ENCODE measurements at regions not wholly inside any gene's neighbourhood (a gene's known extent, or its start where the extent isn't known, plus 50 kb on each side); places are given as distances from the start of the nearest gene placed in this dataset.

GRCh38 chr1:182170891-182171461, 109.5 kb upstream of the ZNF648 start:
- TF ChIP-seq, protein P1, sequence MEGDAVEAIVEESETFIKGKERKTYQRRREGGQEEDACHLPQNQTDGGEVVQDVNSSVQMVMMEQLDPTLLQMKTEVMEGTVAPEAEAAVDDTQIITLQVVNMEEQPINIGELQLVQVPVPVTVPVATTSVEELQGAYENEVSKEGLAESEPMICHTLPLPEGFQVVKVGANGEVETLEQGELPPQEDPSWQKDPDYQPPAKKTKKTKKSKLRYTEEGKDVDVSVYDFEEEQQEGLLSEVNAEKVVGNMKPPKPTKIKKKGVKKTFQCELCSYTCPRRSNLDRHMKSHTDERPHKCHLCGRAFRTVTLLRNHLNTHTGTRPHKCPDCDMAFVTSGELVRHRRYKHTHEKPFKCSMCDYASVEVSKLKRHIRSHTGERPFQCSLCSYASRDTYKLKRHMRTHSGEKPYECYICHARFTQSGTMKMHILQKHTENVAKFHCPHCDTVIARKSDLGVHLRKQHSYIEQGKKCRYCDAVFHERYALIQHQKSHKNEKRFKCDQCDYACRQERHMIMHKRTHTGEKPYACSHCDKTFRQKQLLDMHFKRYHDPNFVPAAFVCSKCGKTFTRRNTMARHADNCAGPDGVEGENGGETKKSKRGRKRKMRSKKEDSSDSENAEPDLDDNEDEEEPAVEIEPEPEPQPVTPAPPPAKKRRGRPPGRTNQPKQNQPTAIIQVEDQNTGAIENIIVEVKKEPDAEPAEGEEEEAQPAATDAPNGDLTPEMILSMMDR (IDR thresholded peaks at IDR 0.05): no peak
- no peak for TF ChIP-seq ZFX (IDR thresholded peaks at IDR 0.05; ENCODE audit: borderline replicate concordance)
- no peak overlapping the region for H3K27ac ChIP-seq

- H3K27ac ChIP-seq: no peak overlapping the region
Measured at GRCh38 chr1:182169203-182169602, 107.7 kb upstream of the ZNF648 start.

DNA sequence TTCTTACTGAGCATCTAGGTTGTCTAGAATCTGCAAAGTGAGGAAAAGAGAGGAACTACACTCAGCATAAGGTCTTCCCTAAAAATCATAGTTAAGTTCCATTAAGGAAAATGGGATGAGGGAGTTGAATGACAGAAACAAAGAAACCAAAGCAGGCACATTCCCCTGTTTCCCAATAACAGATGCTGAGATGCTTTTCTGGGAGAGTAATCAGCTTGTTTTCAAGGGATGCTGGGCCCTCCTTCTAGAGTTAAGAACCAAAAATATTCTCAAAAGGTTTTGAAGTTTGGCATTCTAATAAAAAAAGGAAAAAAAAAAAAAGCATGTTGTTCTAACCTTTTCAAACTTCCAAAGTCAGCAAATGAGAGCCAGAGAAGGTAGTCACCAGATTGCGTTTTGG, 105.2 kb upstream of the ZNF648 start:
- no peak overlapping the region for H3K27ac ChIP-seq
- TF ChIP-seq ZFX (IDR thresholded peaks at IDR 0.05; ENCODE audit: borderline replicate concordance): no peak
- TF ChIP-seq, protein P1 (IDR thresholded peaks at IDR 0.05): no peak

More at GRCh38 chr1:182169203-182169602, 107.7 kb upstream of the ZNF648 start:
- TF ChIP-seq, protein P1 (IDR thresholded peaks at IDR 0.05): no peak
- TF ChIP-seq ZFX (IDR thresholded peaks at IDR 0.05; ENCODE audit: borderline replicate concordance): no peak

DNA sequence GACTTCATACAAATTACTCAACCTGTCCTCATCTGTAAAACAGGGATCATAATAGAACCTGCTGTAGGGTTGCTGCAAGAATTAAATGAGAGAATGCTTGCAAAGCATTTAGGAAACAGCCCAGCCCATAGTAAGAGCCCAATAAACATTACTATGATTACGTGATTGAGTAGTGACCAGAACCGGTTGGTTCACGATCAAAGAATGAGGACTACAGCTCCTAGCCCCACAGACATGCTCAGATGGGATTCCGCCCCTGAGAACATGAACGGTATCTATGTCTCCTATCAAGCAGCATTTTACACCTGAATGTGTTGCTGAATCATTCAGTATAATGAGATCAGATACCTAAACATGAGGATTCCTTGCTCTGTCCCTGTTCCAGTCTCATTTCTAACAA, 104.8 kb upstream of the ZNF648 start:
- no peak overlapping the region for H3K27ac ChIP-seq
- TF ChIP-seq ZFX (IDR thresholded peaks at IDR 0.05; ENCODE audit: borderline replicate concordance): no peak
- TF ChIP-seq, protein P1 (IDR thresholded peaks at IDR 0.05): no peak

DNA sequence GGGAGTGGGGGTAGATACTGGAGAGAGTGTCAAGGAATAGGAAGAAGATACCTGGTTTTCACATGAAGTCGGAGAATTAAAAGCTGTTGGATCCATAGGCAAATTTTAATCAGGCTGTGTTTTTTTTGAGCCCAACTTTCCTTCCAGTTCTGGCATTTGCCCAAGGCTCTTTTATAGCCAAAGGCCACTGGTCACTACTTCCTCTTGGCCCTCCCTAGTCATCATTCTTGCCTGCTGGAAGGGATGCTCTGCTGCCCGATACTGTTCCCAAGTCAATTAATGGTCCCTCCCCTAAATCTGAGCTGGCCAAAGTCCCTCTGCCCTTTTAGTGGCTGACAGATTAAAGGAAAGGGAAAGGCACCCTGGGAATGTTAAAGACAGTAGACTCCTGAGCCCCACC, 102.8 kb upstream of the ZNF648 start:
- no peak for TF ChIP-seq ZFX (IDR thresholded peaks at IDR 0.05; ENCODE audit: borderline replicate concordance)
- TF ChIP-seq, protein P1 (IDR thresholded peaks at IDR 0.05): no peak
- no peak overlapping the region for H3K27ac ChIP-seq

DNA sequence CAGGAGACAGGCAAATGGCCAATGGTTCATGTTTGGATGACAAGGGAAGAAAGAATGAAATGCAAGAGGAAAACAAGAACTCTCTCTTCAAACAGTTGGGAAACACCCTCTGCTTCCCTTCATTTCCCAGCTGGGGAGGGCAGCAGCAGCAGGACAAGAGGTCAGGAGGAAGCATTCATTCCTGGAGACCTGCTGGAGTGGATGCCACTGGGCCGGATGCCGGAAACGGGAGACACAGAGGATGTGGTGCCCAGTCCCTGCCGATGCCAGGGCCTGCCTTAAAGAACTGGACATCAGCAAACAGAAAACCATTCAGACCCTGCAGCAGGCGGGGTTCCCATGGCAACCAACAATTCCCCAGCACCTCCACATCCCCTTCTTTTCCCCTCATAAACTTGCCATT, 102.3 kb upstream of the ZNF648 start:
- TF ChIP-seq, protein P1 (IDR thresholded peaks at IDR 0.05): no peak
- TF ChIP-seq ZFX (IDR thresholded peaks at IDR 0.05; ENCODE audit: borderline replicate concordance): no peak

GRCh38 chr1:182159443-182159842, 97.9 kb upstream of the ZNF648 start:
- TF ChIP-seq, protein P1 (IDR thresholded peaks at IDR 0.05): no peak
- no peak for TF ChIP-seq ZFX (IDR thresholded peaks at IDR 0.05; ENCODE audit: borderline replicate concordance)
- H3K27ac ChIP-seq: no peak overlapping the region

More for the DNA sequence above, 102.3 kb upstream of the ZNF648 start:
- no peak overlapping the region for H3K27ac ChIP-seq
